HepG2 (cell line): ENCODE measurements at regions not wholly inside any gene's neighbourhood (a gene's known extent, or its start where the extent isn't known, plus 50 kb on each side); places are given as distances from the start of the nearest gene placed in this dataset.

ENCODE experiments used
- CTCF ChIP-seq: sonication (generic); formaldehyde crosslinking; IDR thresholded peaks from 2 replicates; pipeline ENCODE4 v1.5.0; 2020; ENCODE audit warnings: mild to moderate bottlenecking, missing genetic modification reagents, moderate library complexity
- ELF4 ChIP-seq: sonication (generic); formaldehyde crosslinking; IDR thresholded peaks from 2 replicates; pipeline ENCODE4 v1.5.0; 2020; ENCODE audit warnings: missing genetic modification reagents, mild to moderate bottlenecking, moderate library complexity, borderline replicate concordance
- ZBTB34 ChIP-seq: sonication (generic); formaldehyde crosslinking; IDR thresholded peaks from 2 replicates; pipeline ENCODE4 v1.8.0; 2022; ENCODE audit warnings: mild to moderate bottlenecking, missing genetic modification reagents
- ZNF407 ChIP-seq: sonication (generic); formaldehyde crosslinking; IDR thresholded peaks from one replicate; pipeline ENCODE4 v1.5.1; 2020; ENCODE audit warnings: mild to moderate bottlenecking, missing genetic modification reagents; ENCODE audit errors: not compliant biosample characterization
- ZNF431 ChIP-seq: sonication (generic); formaldehyde crosslinking; IDR thresholded peaks from 2 replicates; pipeline ENCODE4 v1.9.0; 2022; ENCODE audit warnings: missing genetic modification reagents, low read depth, mild to moderate bottlenecking, borderline replicate concordance
- ZNF501 ChIP-seq: sonication (generic); formaldehyde crosslinking; IDR thresholded peaks from 2 replicates; pipeline ENCODE4 v1.5.1; 2020; ENCODE audit warnings: mild to moderate bottlenecking, moderate library complexity, missing genetic modification reagents

GRCh38 chr1:38365242-38365641, 318.6 kb upstream of the POU3F1 start:
- TF ChIP-seq ZNF431 (no peak), CTCF (CRISPR knock-in tag) (no peak), ZBTB34 (CRISPR knock-in tag) (no peak), ZNF407 (CRISPR knock-in tag) (no peak), ELF4 (no peak), ZNF501 (CRISPR knock-in tag) (no peak)
